HEK293T (cell line): ENCODE measurements at regions not wholly inside any gene's neighbourhood (a gene's known extent, or its start where the extent isn't known, plus 50 kb on each side); places are given as distances from the start of the nearest gene placed in this dataset.

Experiments used
- CTCF ChIA-PET: fragments of 350-600 bp; formaldehyde crosslinking; extraction: SDS; loops from one replicate; lab custom pipeline; 2021; ENCODE audit warnings: antibody characterized with exemption, inconsistent platforms; lab: Yijun Ruan, JAX
- POLR2A ChIA-PET: fragments of 350-600 bp; formaldehyde crosslinking; extraction: SDS; loops from one replicate; lab custom pipeline; 2020; ENCODE audit warnings: antibody characterized with exemption, inconsistent platforms; lab: Yijun Ruan, JAX
- DNase-seq: peaks from one replicate; pipeline ENCODE4 v3.0.0; 2012; ENCODE audit warnings: mixed read lengths; ENCODE audit errors: extremely low spot score
- ARNT ChIP-seq: fragments of 450-650 bp; IDR thresholded peaks from 2 replicates; pipeline ENCODE4 v1.6.1; 2017; ENCODE audit warnings: mild to moderate bottlenecking
- BHLHE40 ChIP-seq: fragments of 450-650 bp; IDR thresholded peaks from 2 replicates; pipeline ENCODE4 v1.6.1; 2016; ENCODE audit warnings: mild to moderate bottlenecking, moderate library complexity, borderline replicate concordance
- CTBP1 ChIP-seq: fragments of 450-650 bp; IDR thresholded peaks from 2 replicates; pipeline ENCODE4 v1.6.1; 2016; ENCODE audit warnings: borderline replicate concordance
- ELF4 ChIP-seq: fragments of 450-650 bp; IDR thresholded peaks from 2 replicates; pipeline ENCODE4 v1.6.1; 2017; ENCODE audit warnings: antibody characterized with exemption
- FOXA1 ChIP-seq: fragments of 450-650 bp; IDR thresholded peaks from 2 replicates; pipeline ENCODE4 v1.6.1; 2016; ENCODE audit warnings: mild to moderate bottlenecking
- FOXK2 ChIP-seq: fragments of 450-650 bp; IDR thresholded peaks from 2 replicates; pipeline ENCODE4 v1.6.1; 2016; ENCODE audit warnings: mild to moderate bottlenecking
- FOXM1 ChIP-seq: fragments of 450-650 bp; IDR thresholded peaks from 2 replicates; pipeline ENCODE4 v1.6.1; 2017; ENCODE audit warnings: mild to moderate bottlenecking, borderline replicate concordance
- HDGF ChIP-seq: fragments of 450-650 bp; IDR thresholded peaks from 2 replicates; pipeline ENCODE4 v1.6.1; 2017; ENCODE audit warnings: antibody characterized with exemption, borderline replicate concordance
- L3MBTL2 ChIP-seq: fragments of 450-650 bp; conservative IDR thresholded peaks from 2 replicates; pipeline ENCODE4 v1.6.1; 2016; ENCODE audit warnings: mild to moderate bottlenecking
- LEF1 ChIP-seq: fragments of 450-650 bp; IDR thresholded peaks from 2 replicates; pipeline ENCODE4 v1.6.1; 2017; ENCODE audit warnings: mild to moderate bottlenecking, borderline replicate concordance
- NFRKB ChIP-seq: fragments of 450-650 bp; IDR thresholded peaks from 2 replicates; pipeline ENCODE4 v1.6.1; 2016; ENCODE audit warnings: mild to moderate bottlenecking, moderate library complexity
- SP1 ChIP-seq: fragments of 450-650 bp; IDR thresholded peaks from 2 replicates; pipeline ENCODE4 v1.6.1; 2017
- SUZ12 ChIP-seq: fragments of 450-650 bp; IDR thresholded peaks from 2 replicates; pipeline ENCODE4 v1.6.1; 2016; ENCODE audit warnings: mild to moderate bottlenecking
- TARDBP ChIP-seq: fragments of 450-650 bp; IDR thresholded peaks from 2 replicates; pipeline ENCODE4 v1.6.1; 2016
- ZNF384 ChIP-seq: fragments of 450-650 bp; IDR thresholded peaks from 2 replicates; pipeline ENCODE4 v1.6.1; 2016
- TF ChIP-seq, protein P1 (sequence below): fragments of 450-650 bp; IDR thresholded peaks from 2 replicates; pipeline ENCODE4 v1.6.1; 2016

DNA sequence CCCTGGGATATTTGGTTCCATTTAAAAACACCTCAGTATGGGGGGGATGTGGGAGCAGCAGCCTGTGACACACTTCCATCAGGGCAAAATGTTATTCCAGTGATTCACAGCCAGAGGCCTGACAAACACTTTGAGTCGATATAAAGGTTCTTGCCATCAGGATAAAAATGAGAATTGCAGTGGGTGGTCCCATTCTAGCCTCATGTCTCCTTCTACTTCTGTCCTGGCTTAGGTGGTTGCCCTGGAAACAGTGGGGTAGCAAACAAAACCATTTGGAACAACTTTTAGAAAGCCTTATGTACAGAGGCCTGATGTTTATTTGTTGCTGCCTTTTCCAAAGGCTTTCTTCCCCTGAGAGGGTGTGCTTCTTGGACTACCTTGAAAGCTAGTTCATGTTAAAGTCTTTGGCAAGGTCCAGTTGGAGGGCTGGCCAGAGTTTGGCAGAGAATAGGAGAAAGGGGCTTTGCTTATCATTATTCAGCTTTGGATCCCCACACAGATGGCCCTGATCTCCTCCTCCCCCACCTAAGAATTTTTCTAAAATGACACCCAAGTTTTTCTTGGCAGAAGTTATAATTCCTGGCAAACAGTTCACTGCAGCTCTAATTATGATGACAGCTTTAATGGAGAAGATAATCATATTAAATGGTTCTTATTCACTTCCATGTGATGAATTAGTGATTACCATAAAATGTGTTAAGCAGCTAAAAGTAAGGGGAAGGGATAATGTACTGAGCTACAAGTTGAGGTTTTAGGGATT, 84.2 kb upstream of the ZNF280D start:
- no peak for DNase-seq
- CTCF ChIA-PET = no interaction called here
- POLR2A ChIA-PET = no interaction called here
- TF ChIP-seq ZNF384 (no peak), NFRKB (no peak), ARNT (no peak), FOXM1 (no peak), FOXK2 (no peak), HDGF (no peak), ELF4 (no peak), L3MBTL2 (no peak), CTBP1 (no peak), BHLHE40 (no peak), LEF1 (no peak), SUZ12 (no peak), SP1 (no peak), TARDBP (no peak), FOXA1 (no peak)
- TF ChIP-seq, protein P1, sequence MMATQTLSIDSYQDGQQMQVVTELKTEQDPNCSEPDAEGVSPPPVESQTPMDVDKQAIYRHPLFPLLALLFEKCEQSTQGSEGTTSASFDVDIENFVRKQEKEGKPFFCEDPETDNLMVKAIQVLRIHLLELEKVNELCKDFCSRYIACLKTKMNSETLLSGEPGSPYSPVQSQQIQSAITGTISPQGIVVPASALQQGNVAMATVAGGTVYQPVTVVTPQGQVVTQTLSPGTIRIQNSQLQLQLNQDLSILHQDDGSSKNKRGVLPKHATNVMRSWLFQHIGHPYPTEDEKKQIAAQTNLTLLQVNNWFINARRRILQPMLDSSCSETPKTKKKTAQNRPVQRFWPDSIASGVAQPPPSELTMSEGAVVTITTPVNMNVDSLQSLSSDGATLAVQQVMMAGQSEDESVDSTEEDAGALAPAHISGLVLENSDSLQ = no peak

DNA sequence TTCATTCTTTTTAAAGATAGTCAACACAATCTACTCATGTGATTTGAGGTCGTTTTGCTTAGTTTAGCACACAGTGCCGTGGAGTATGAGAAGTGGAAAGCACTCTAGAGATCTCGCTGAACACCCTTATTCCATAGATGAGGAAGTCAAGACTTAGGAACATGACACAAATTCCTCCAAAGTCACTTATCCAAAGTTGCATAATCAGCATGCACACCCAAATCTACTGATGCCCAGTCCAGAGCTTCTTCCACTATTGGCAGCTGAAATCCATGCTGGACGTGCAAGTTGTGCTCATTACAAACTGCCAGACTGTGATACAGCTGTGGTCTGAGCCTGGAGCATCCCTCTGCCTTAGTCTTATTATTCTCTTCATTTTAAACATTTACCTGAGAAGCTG, 83.5 kb upstream of the ZNF280D start:
- TF ChIP-seq TARDBP (no peak), FOXA1 (no peak), FOXM1 (no peak), ARNT (no peak), SUZ12 (no peak), CTBP1 (no peak), LEF1 (no peak), FOXK2 (no peak), ELF4 (no peak), NFRKB (no peak), HDGF (no peak), SP1 (no peak), L3MBTL2 (no peak), BHLHE40 (no peak), ZNF384 (no peak)
- TF ChIP-seq, protein P1 = no peak
- ChIA-PET CTCF (no interaction called here), POLR2A (no interaction called here)
- no peak for DNase-seq

DNA sequence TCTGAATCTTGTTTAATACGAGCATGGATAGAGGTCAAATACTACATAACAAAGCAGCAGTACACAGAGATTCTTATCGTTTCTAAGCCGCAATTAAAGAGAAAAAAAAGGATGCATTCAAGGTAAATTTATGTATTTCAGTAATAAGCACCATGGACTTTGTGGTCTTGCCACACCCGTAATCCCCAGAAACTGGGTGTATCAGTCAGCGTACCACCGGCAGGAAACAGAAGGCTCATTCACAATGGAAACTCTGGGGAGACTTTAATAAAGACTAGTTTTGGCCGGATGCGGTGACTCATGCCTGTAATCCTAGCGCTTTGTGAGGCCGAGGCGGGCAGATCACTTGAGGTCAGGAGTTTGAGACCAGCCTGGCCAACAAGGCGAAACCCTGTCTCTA, 81.9 kb upstream of the ZNF280D start:
- TF ChIP-seq HDGF (no peak), TARDBP (no peak)
- no peak for DNase-seq
- ChIA-PET POLR2A (no interaction called here), CTCF (interaction anchor here (0.6 kb wide), 1 partner anchor 324 kb away, joined by 3 read pairs; no protein-coding TSS in a partner anchor)

DNA sequence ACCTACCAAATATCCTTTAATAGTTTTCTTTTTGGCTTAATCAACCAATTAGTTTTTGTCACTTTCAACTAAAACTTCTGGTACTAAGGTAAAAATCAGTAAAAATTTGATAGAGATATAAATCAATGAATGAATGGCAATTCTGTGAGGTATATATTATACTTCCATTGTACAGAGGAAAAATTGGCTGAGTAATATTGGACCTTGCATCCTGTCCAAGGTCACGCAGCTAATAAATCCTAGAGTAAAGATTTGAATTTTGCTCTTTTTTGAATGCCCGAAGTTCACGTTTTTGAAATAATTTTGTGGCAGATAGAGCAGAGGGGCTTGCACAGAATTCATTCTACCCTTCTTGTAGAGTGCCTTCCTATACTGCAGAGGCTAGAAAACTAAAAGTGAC, 81.1 kb upstream of the ZNF280D start:
- CTCF ChIA-PET = interaction anchor here (0.6 kb wide), 1 partner anchor 324 kb away, joined by 3 read pairs; no protein-coding TSS in a partner anchor
- no peak for TF ChIP-seq BHLHE40
- no peak for TF ChIP-seq HDGF
- TF ChIP-seq NFRKB = no peak
- TF ChIP-seq SUZ12 = no peak
- TF ChIP-seq, protein P1 = no peak
- TF ChIP-seq FOXM1 = no peak
- no peak for TF ChIP-seq TARDBP
- TF ChIP-seq ZNF384 = no peak
- no peak for DNase-seq
- POLR2A ChIA-PET = no interaction called here

DNA sequence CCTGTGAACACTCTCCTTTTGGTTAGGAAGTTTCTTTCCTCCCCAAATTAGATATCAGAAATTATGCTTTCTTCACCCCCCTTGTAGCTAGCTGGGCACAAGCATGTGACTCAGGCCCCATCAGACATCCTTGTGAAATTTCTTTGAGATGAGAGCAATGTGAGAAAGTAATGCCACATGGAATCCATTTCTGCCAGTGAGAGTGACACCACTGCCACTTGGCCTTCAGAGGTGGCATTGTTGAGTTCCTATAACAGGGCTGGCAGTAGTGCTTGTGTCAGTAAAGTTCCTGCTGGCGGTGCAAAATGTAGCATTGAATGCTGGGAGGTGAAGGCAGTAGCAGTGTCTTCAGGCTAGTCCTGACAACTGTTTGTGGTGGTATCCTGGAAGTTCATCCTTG, 80.7 kb upstream of the ZNF280D start:
- TF ChIP-seq HDGF (no peak), FOXA1 (no peak), SUZ12 (no peak), BHLHE40 (no peak), ELF4 (no peak), ZNF384 (no peak)
- ChIA-PET CTCF (no interaction called here), POLR2A (no interaction called here)
- no peak for DNase-seq

DNA sequence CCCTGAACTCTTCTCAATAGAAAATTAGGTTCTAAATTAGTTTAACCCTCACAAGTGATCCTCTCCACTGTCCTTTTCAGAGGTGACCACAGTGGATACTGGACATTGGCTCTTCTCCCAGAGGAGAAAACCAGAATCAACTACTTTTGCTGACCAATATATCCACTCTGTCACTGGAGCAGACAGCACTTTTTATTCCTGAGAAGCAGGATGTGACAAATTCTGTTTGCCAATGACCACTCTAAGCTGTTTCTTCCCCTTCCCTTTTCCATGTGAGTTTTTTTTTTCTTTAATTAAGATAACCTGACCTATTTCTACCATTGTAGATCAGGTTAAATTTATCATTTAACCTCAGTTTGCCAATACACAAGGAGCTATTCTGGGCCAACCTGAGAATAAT, 79.7 kb upstream of the ZNF280D start:
- ChIA-PET POLR2A (no interaction called here), CTCF (interaction anchor here (0.7 kb wide), 1 partner anchor 213 kb away, joined by 3 read pairs; no protein-coding TSS in a partner anchor)

More for the DNA sequence above, 79.7 kb upstream of the ZNF280D start:
- no peak for DNase-seq
- no peak for TF ChIP-seq FOXA1
- no peak for TF ChIP-seq LEF1
